AG09319 (cell line): ENCODE measurements at regions not wholly inside any gene's neighbourhood (a gene's known extent, or its start where the extent isn't known, plus 50 kb on each side); places are given as distances from the start of the nearest gene placed in this dataset.
"Not testable (repeated sequence)": the region's sequence is repeated elsewhere in the genome, so short reads cannot be mapped to it uniquely, and the experiment has no call there.

ENCODE experiments used
- DNase-seq: peaks from one replicate; pipeline ENCODE4 v3.0.0-alpha.2; 2010; ENCODE audit warnings: low read depth; ENCODE audit errors: extremely low read depth
- CTCF ChIP-seq: IDR thresholded peaks from 2 replicates; pipeline ENCODE4 v1.5.1; 2011; ENCODE audit warnings: low read depth, mild to moderate bottlenecking, inconsistent platforms, low read length, moderate library complexity

GRCh38 chr12:93006471-93007208 is 77.5 kb upstream of the EEA1 start:
- no peak for DNase-seq
- no peak for TF ChIP-seq CTCF

GRCh38 chr12:93007544-93007943 is 78.4 kb upstream of the EEA1 start:
- DNase-seq: no peak
- no peak for TF ChIP-seq CTCF

GRCh38 chr12:93008044-93008778 is 79.1 kb upstream of the EEA1 start:
- DNase-seq: no peak

GRCh38 chr12:93008880-93009279 is 79.8 kb upstream of the EEA1 start:
- not testable (repeated sequence) for DNase-seq

More at GRCh38 chr12:93008044-93008778, 79.1 kb upstream of the EEA1 start:
- no peak for TF ChIP-seq CTCF

GRCh38 chr12:93009533-93009932 is 80.4 kb upstream of the EEA1 start:
- no peak for TF ChIP-seq CTCF
- no peak for DNase-seq

- no peak for TF ChIP-seq CTCF
Measured at GRCh38 chr12:93010461-93010860, 81.4 kb upstream of the EEA1 start.

GRCh38 chr12:93011100-93011499 is 82.0 kb upstream of the EEA1 start:
- no peak for TF ChIP-seq CTCF
- no peak for DNase-seq

More at GRCh38 chr12:93010461-93010860, 81.4 kb upstream of the EEA1 start:
- DNase-seq: no peak
